ENCODE measurements at regions not wholly inside any gene's neighbourhood (a gene's known extent, or its start where the extent isn't known, plus 50 kb on each side); places are given as distances from the start of the nearest gene placed in this dataset.
"Not testable (repeated sequence)": the region's sequence is repeated elsewhere in the genome, so short reads cannot be mapped to it uniquely, and the experiment has no call there.

DNA sequence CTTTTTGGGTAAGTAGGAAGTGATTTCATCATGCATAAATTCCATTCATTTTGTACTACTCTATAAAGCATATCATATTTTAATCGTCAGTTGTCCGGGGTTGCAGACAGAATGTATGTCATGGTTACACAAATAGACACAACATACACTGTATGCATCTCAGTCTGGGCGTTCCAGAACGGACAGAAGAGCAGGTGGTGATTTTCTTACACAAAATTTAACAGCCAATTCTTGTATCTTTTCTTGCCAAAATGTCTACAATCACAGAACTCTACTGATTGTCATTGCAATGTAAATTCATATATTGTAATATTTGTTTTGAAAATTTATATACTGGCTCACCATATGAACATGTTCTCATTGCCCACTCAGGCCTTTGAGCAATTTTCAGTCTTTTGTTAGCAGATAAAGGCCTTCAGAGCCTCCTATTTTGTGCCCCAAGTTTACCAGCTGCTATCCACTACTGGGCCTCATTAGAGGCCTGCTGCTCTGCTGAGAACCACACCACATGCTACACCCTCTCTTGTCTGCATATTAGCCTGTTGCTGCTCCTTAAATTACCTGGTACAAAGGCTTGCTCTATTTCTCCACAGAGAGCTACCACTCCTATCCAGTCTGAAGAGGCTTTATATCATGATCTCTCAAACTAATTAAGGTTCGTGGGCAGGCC, 61.5 kb downstream of the PRDM13 start:
- Histone ChIP-seq H3K9me3 (replicated peaks in 1 of 3) (no peaks in the 10 kb centered on the region), H3K27ac (no peak overlapping the region), H3K4me3 (no peak overlapping the region), H3K4me1 (replicated peaks in 1 of 2) (no peaks in the 10 kb centered on the region), H3K36me3 (replicated peaks in 1 of 2) (no peaks in the 10 kb centered on the region), H3K27me3 (no peaks in the 10 kb centered on the region)
- no peak for TF ChIP-seq POLR2A (IDR thresholded peaks at IDR 0.05)
- TF ChIP-seq, protein P1, sequence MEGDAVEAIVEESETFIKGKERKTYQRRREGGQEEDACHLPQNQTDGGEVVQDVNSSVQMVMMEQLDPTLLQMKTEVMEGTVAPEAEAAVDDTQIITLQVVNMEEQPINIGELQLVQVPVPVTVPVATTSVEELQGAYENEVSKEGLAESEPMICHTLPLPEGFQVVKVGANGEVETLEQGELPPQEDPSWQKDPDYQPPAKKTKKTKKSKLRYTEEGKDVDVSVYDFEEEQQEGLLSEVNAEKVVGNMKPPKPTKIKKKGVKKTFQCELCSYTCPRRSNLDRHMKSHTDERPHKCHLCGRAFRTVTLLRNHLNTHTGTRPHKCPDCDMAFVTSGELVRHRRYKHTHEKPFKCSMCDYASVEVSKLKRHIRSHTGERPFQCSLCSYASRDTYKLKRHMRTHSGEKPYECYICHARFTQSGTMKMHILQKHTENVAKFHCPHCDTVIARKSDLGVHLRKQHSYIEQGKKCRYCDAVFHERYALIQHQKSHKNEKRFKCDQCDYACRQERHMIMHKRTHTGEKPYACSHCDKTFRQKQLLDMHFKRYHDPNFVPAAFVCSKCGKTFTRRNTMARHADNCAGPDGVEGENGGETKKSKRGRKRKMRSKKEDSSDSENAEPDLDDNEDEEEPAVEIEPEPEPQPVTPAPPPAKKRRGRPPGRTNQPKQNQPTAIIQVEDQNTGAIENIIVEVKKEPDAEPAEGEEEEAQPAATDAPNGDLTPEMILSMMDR (IDR thresholded peaks at IDR 0.05): no peak
- WGBS, 4 donors: 54 to 75% (median 69%) methylated on average over 5 of the region's 5 CpGs
- no peak for DNase-seq
- intact Hi-C loops (cut with DNase I): no loop called here

DNA sequence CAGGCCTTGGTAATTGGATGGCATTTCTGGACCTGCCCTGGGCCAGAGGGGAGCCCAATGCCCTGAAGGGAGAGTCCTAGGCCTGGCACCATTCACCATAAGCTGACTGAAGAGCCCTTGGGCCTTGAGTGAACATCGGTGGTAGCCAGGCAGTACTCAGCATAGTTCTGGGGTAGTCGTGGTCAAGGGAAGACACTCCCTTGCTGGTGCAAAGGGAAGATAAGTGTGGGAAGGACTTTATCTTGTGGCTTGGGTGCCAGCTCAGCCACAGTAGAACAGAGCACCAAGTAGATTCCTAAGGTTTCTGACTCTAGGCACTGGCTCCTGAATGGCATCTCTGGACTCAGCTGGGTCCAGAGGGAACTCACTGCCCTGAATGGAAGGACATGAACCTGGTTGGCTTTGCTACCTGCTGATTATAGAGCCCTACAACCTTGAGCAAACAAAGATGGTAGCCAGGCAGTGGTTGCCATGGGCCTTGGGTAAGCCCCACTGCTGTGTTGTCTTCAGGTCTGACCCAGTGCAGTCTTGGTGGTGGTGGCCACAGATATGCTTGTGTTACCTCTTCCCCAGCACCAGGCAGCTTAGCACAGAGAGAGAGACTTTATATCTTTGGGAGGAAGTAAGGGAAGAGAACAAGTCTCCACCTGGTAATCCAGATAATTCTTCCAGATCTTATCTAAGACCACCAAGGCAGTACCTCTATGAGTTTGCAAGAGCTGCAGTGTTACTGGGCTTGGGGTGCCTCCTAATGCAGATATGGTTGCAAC, 83.5 kb downstream of the PRDM13 start:
- intact Hi-C loops (cut with DNase I): no loop called here
- 78 to 91% (median 83%) methylated on average over 2 of the region's 2 CpGs for WGBS, 4 donors
- Histone ChIP-seq H3K36me3 (replicated peaks in 1 of 2) (no peaks in the 10 kb centered on the region), H3K27ac (no peak overlapping the region), H3K27me3 (no peaks in the 10 kb centered on the region), H3K9me3 (replicated peaks in 1 of 3) (peaks cover 0 to 3% (median 0%) of the 10 kb centered on the region in 3 donors), H3K4me1 (replicated peaks in 1 of 2) (no peaks in the 10 kb centered on the region), H3K4me3 (no peak overlapping the region)
- TF ChIP-seq, protein P1 (IDR thresholded peaks at IDR 0.05): no peak
- no peak for TF ChIP-seq POLR2A (IDR thresholded peaks at IDR 0.05)
- DNase-seq: no peak

DNA sequence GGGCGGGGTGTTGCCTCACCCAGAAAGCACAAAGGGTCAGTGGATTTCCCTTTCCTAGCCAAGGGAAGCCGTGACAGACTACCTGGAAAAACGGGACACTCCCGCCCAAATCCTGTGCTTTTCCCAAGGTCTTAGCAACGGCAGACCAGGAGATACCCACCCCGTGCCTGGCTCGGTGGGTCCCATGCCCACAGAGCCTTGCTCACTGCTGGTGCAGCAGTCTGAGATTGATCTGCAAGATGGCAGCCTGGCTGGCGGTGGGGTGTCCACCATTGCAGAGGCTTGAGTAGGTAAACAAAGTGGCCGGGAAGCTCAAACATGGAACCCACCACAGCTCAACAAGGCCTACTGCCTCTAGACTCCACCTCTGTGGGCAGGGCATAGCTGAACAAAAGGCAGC, 95.7 kb downstream of the PRDM13 start:
- H3K4me3 ChIP-seq; H3K9me3 ChIP-seq (replicated peaks in 1 of 3); H3K4me1 ChIP-seq (replicated peaks in 1 of 2); DNase-seq; H3K27ac ChIP-seq; H3K36me3 ChIP-seq (replicated peaks in 1 of 2); H3K27me3 ChIP-seq; intact Hi-C loops (cut with DNase I): not testable (repeated sequence)
- 63 to 88% (median 81%) methylated on average over 1 to 9 of the region's 9 CpGs for WGBS, 4 donors

DNA sequence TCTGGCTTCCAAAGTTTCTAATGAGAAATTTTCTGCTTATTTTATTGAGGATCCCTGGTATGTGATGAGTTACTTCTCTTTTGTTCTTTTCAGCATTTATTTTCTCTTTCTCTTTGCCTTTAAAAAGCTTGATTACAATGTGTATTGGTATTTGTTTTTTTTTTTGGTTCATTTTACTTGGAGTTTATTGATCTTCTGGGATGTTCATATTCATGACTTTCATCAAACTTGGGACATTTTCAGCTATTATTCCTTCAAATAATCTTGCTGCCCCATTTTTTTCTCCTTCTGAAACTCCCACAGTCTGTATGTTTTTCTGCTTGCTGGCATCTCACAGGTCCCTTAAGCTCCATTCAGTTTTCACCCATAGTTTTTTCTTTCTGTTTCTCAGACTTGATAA, 102.4 kb downstream of the PRDM13 start:
- no peak overlapping the region for H3K4me3 ChIP-seq
- no peak for DNase-seq
- TF ChIP-seq, protein P1 (IDR thresholded peaks at IDR 0.05): no peak
- no peak for TF ChIP-seq POLR2A (IDR thresholded peaks at IDR 0.05)
- intact Hi-C loops (cut with DNase I): no loop called here
- no peaks in the 10 kb centered on the region for H3K9me3 ChIP-seq (replicated peaks in 1 of 3)
- H3K27ac ChIP-seq: no peak overlapping the region
- H3K4me1 ChIP-seq (replicated peaks in 1 of 2): no peaks in the 10 kb centered on the region
- no peaks in the 10 kb centered on the region for H3K27me3 ChIP-seq
- H3K36me3 ChIP-seq (replicated peaks in 1 of 2): no peaks in the 10 kb centered on the region

DNA sequence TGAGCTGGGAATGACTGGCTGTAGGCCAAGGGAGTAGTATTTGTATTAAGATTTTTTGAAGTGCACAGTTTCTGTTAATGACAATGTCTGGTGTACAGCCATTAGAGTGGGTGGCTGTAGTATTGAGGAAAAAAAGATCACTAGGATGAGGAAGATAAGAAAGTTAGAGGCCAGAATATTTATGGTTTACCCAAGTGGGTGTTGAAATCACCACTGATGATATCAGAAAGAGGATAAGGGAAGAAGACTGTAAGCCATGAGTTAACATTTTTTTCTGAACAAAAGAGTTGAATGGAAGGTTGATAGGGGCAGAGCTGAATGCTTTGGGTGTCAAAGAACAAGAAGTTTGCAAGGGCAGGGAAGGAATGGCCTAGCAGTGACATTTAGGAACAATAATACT, 104.7 kb downstream of the PRDM13 start:
- no peak for TF ChIP-seq POLR2A (IDR thresholded peaks at IDR 0.05)
- TF ChIP-seq, protein P1 (IDR thresholded peaks at IDR 0.05): no peak

More for the DNA sequence above, 104.7 kb downstream of the PRDM13 start:
- no peak for DNase-seq
- Histone ChIP-seq H3K36me3 (replicated peaks in 1 of 2) (no peaks in the 10 kb centered on the region), H3K27me3 (no peaks in the 10 kb centered on the region), H3K4me1 (replicated peaks in 1 of 2) (no peaks in the 10 kb centered on the region), H3K9me3 (replicated peaks in 1 of 3) (no peaks in the 10 kb centered on the region), H3K27ac (no peak overlapping the region), H3K4me3 (no peak overlapping the region)
- intact Hi-C loops (cut with DNase I): no loop called here

Data from adrenal gland (tissue), 9 donors.